Gastrocnemius medialis (tissue), 4 donors: ENCODE measurements at regions not wholly inside any gene's neighbourhood (a gene's known extent, or its start where the extent isn't known, plus 50 kb on each side); places are given as distances from the start of the nearest gene placed in this dataset.

Experiments used
- ATAC-seq, 2 donors: fragments of 150-250 bp; one replicate each; pipeline ENCODE4 v1.9.1; 2016
- DNase-seq, 2 donors: peaks; one replicate each; pipeline ENCODE4 v3.0.0-alpha.2; 2019
- H3K27ac ChIP-seq, 4 donors: fragments of 200-600 bp; sonication (generic); 1 replicate in 1 of 4; 2 replicates in 3 of 4; pipeline ENCODE4 v1.5.1; 2016 to 2018; ENCODE audit warnings: mild to moderate bottlenecking in 2 of 4, moderate library complexity in 1 of 4
- H3K27me3 ChIP-seq, 3 donors: fragments of 200-600 bp; sonication (generic) in 2 of 3; 1 replicate in 1 of 3; 2 replicates in 2 of 3; pipeline versions ENCODE4 v1.5.1 to v1.6.0; 2016 to 2019; ENCODE audit warnings: mild to moderate bottlenecking in 1 of 3, moderate library complexity in 1 of 3
- H3K36me3 ChIP-seq, 2 donors: fragments of 200-600 bp; sonication (generic) in 1 of 2; one replicate each; pipeline ENCODE4 v1.5.1; 2017 to 2018
- H3K4me1 ChIP-seq, 2 donors: fragments of 200-600 bp; sonication (generic) in 1 of 2; one replicate each; pipeline ENCODE4 v1.5.1; 2016 to 2017; ENCODE audit warnings: mild to moderate bottlenecking in 2 of 2
- H3K4me3 ChIP-seq, 4 donors: fragments of 200-600 bp; sonication (generic) in 3 of 4; 1 replicate in 1 of 4; 2 replicates in 3 of 4; pipeline ENCODE4 v1.5.1; 2016 to 2019; ENCODE audit warnings: mild to moderate bottlenecking in 2 of 4
- H3K9me3 ChIP-seq, 3 donors: fragments of 200-600 bp; sonication (generic) in 2 of 3; 1 replicate in 1 of 3; 2 replicates in 2 of 3; pipeline ENCODE4 v1.5.1; 2016 to 2019
- CTCF ChIP-seq, 5 experiments: fragments of 450-650 bp in 3 of 5; fragments of 200-600 bp in 2 of 5; sonication (generic) in 2 of 5; IDR thresholded peaks in 4 of 5; conservative IDR thresholded peaks in 1 of 5; 1 replicate in 4 of 5; 2 replicates in 1 of 5; pipeline ENCODE4 v1.5.1; 2016 to 2019; ENCODE audit warnings: antibody characterized with exemption in 5 of 5, mild to moderate bottlenecking in 3 of 5, moderate library complexity in 3 of 5
- POLR2A ChIP-seq, 2 donors: fragments of 450-650 bp; IDR thresholded peaks; one replicate each; pipeline ENCODE4 v1.6.1; 2017; ENCODE audit warnings: antibody characterized with exemption in 2 of 2, mild to moderate bottlenecking in 2 of 2, moderate library complexity in 2 of 2
- in situ Hi-C, 4 donors: fragments of 200-750 bp; cut with MboI; loops; one replicate each; pipeline versions ENCODE4 v1.15.0 to v1.8.0; 2017; ENCODE audit warnings: low sequenced_read_pairs in 4 of 4
- intact Hi-C: fragments of 100-400 bp; cut with DNase I; formaldehyde crosslinking; loops from one replicate; pipeline ENCODE4 v1.15.1; 2023; ENCODE audit warnings: low total_unique reads

GRCh38 chr14:66114071-66114470 lies 372.1 kb upstream of the CCDC196 start:
- DNase-seq (no peak), ATAC-seq (no peak)
- H3K36me3 ChIP-seq, result no peaks in the 10 kb centered on the region
- intact Hi-C loops (no loop called here), in situ Hi-C loops (no loop called here)
- H3K4me1 ChIP-seq, result no peaks in the 10 kb centered on the region
- TF ChIP-seq POLR2A (IDR thresholded peaks at IDR 0.05) (no peak), CTCF (IDR thresholded peaks at IDR 0.05 in 4 of 5, conservative IDR thresholded peaks at IDR 0.05 in 1 of 5) (no peak)
- no peaks in the 10 kb centered on the region for H3K9me3 ChIP-seq
- no peaks in the 10 kb centered on the region for H3K27me3 ChIP-seq
- no peak overlapping the region for H3K4me3 ChIP-seq
- no peak overlapping the region for H3K27ac ChIP-seq

DNA sequence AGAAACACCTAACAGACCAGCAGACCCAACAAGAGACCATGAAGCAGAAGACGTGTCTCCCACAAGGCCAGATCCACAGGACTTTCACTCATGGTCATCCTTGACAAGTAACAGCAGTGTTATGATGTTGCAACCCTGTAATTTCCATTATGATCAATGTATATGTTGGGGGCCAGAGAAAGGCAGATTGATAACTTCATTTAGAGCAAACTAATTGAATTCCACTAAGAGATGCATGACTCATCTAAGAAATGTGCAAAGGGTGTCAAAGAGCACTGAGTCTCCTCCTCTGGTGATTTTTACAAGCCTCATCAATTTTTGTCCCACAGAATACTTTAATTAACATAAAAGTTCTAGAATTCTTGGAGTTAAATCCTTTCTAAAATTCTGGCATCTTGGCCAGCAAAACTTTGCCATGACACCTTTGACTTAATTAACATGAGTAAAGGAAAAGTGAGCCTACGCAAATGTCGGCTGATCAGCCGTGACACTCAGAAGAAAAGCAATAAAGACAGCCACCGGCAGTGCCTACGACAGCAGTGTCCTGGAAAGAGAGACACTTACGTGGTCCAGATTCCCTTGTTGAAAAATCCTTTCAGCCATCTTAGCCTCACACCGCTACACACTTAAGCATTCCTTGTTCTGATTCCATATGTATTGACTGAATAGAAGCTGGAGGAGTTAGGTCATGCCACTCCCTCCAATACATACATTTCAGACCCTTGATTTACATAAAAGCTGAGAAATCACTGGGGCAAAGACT lies 370.2 kb upstream of the CCDC196 start:
- no peaks in the 10 kb centered on the region for H3K4me1 ChIP-seq
- no peak for TF ChIP-seq POLR2A (IDR thresholded peaks at IDR 0.05)
- no peak overlapping the region for H3K27ac ChIP-seq
- no peak overlapping the region for H3K4me3 ChIP-seq
- DNase-seq, result no peak
- no peaks in the 10 kb centered on the region for H3K9me3 ChIP-seq
- H3K36me3 ChIP-seq, result no peaks in the 10 kb centered on the region
- intact Hi-C loops, result no loop called here
- in situ Hi-C loops, result no loop called here
- no peak for ATAC-seq
- H3K27me3 ChIP-seq, result no peaks in the 10 kb centered on the region

- in situ Hi-C loops (no loop called here), intact Hi-C loops (no loop called here)
- Histone ChIP-seq H3K36me3 (no peaks in the 10 kb centered on the region), H3K9me3 (no peaks in the 10 kb centered on the region), H3K27ac (no peak overlapping the region), H3K27me3 (no peaks in the 10 kb centered on the region), H3K4me3 (no peak overlapping the region), H3K4me1 (no peaks in the 10 kb centered on the region)
- ATAC-seq (no peak), DNase-seq (no peak)
- no peak for TF ChIP-seq POLR2A (IDR thresholded peaks at IDR 0.05)
- TF ChIP-seq CTCF (IDR thresholded peaks at IDR 0.05 in 4 of 5, conservative IDR thresholded peaks at IDR 0.05 in 1 of 5), result no peak
Observed at GRCh38 chr14:66116732-66117131, 369.4 kb upstream of the CCDC196 start.

GRCh38 chr14:66117600-66117999 lies 368.6 kb upstream of the CCDC196 start:
- intact Hi-C loops, result no loop called here
- DNase-seq, result no peak
- H3K9me3 ChIP-seq, result no peaks in the 10 kb centered on the region
- ATAC-seq, result no peak
- H3K36me3 ChIP-seq, result no peaks in the 10 kb centered on the region
- no peaks in the 10 kb centered on the region for H3K27me3 ChIP-seq
- H3K27ac ChIP-seq, result no peak overlapping the region
- TF ChIP-seq POLR2A (IDR thresholded peaks at IDR 0.05), result no peak
- TF ChIP-seq CTCF (IDR thresholded peaks at IDR 0.05 in 4 of 5, conservative IDR thresholded peaks at IDR 0.05 in 1 of 5), result no peak
- in situ Hi-C loops, result no loop called here
- H3K4me3 ChIP-seq, result no peak overlapping the region
- H3K4me1 ChIP-seq, result no peaks in the 10 kb centered on the region

DNA sequence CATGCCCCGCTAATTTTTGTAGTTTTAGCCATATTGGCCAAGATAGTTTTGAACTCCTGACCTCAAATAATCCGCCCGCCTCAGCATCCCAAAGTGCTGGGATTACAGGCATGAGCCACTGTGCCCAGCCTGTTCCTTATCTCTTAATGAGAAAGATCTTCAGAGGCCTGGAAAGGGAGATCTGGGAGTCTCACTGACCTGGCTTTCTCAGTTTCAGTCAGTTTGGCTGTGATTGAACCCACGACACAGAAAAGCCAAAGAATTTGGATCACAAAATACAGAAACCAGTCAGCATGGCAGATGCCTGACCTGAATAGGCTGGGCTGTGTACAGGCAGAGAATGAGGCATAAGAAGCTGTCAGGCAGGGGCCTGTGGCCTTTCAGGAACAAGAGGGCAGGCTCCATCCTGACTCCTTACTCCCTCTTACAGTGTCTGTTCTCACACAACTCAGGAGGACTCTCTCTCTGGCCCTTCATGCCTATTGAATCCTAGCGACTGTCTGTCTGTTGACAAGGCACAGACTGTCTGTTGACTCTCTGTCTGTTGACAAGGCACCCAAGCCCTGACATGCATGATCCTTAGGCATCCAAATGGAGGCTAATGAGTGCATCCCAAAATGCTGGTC lies 366.5 kb upstream of the CCDC196 start:
- ATAC-seq, result no peak
- in situ Hi-C loops (no loop called here), intact Hi-C loops (loop anchor here (5.0 kb wide), 1 partner anchor 737 kb away; no protein-coding TSS in a partner anchor)
- Histone ChIP-seq H3K4me3 (no peak overlapping the region), H3K4me1 (no peaks in the 10 kb centered on the region), H3K36me3 (no peaks in the 10 kb centered on the region), H3K27ac (no peak overlapping the region), H3K27me3 (no peaks in the 10 kb centered on the region), H3K9me3 (no peaks in the 10 kb centered on the region)
- TF ChIP-seq POLR2A (IDR thresholded peaks at IDR 0.05) (no peak), CTCF (IDR thresholded peaks at IDR 0.05 in 4 of 5, conservative IDR thresholded peaks at IDR 0.05 in 1 of 5) (no peak)
- DNase-seq, result no peak
